ENCODE measurements at regions not wholly inside any gene's neighbourhood (a gene's known extent, or its start where the extent isn't known, plus 50 kb on each side); places are given as distances from the start of the nearest gene placed in this dataset.

GRCh38 chr4:128349921-128350320 lies 62.3 kb upstream of the PGRMC2 start:
- ATAC-seq: no peak

GRCh38 chr4:128347930-128348660 lies 60.5 kb upstream of the PGRMC2 start:
- Histone ChIP-seq H3K4me1 (peaks cover 0 to 13% (median 6%) of the 10 kb centered on the region in 9 donors), H3K27ac (peak overlapping the region in 2 of 10 donors; percentile 5 to 25), H3K27me3 (no peaks in the 10 kb centered on the region), H3K4me3 (no peak overlapping the region), H3K9me3 (no peaks in the 10 kb centered on the region), H3K36me3 (no peaks in the 10 kb centered on the region)
- WGBS, 2 donors: 35 to 50% methylated on average over 4 of the region's 4 CpGs
- TF ChIP-seq CTCF (IDR thresholded peaks at IDR 0.05): no peak
- ATAC-seq (peak in 1 of 8 donors; percentile 58), DNase-seq (no peak)
- intact Hi-C loops (cut with DNase I): no loop called here

More at GRCh38 chr4:128349921-128350320, 62.3 kb upstream of the PGRMC2 start:
- Histone ChIP-seq H3K27ac (no peak overlapping the region), H3K4me1 (peaks cover 0 to 25% (median 15%) of the 10 kb centered on the region in 9 donors), H3K27me3 (no peaks in the 10 kb centered on the region), H3K36me3 (no peaks in the 10 kb centered on the region), H3K9me3 (no peaks in the 10 kb centered on the region), H3K4me3 (no peak overlapping the region)
- intact Hi-C loops (cut with DNase I): loop anchor here in 1 of 10 donors (5.0 kb wide), 1 partner anchor 43 kb away; no protein-coding TSS in a partner anchor
- no peak for DNase-seq
- no peak for TF ChIP-seq CTCF (IDR thresholded peaks at IDR 0.05)
- WGBS, 2 donors: 87 to 95% methylated on average over 4 of the region's 4 CpGs

- H3K36me3 ChIP-seq: no peaks in the 10 kb centered on the region
- 73% methylated on average over 4 of the region's 4 CpGs for WGBS, 2 donors
- intact Hi-C loops (cut with DNase I): no loop called here
- TF ChIP-seq CTCF (IDR thresholded peaks at IDR 0.05): no peak
- H3K9me3 ChIP-seq: no peaks in the 10 kb centered on the region
- H3K27ac ChIP-seq: no peak overlapping the region
- no peak overlapping the region for H3K4me3 ChIP-seq
- peaks cover 0 to 13% (median 6%) of the 10 kb centered on the region in 9 donors for H3K4me1 ChIP-seq
- no peaks in the 10 kb centered on the region for H3K27me3 ChIP-seq
- peak in 1 of 8 donors; percentile 27 for ATAC-seq
- no peak for DNase-seq
These were observed 59.7 kb upstream of the PGRMC2 start for GRCh38 chr4:128347175-128347868.

- no peak for DNase-seq
- Histone ChIP-seq H3K36me3 (no peaks in the 10 kb centered on the region), H3K27me3 (no peaks in the 10 kb centered on the region), H3K27ac (no peak overlapping the region), H3K4me3 (no peak overlapping the region), H3K9me3 (no peaks in the 10 kb centered on the region), H3K4me1 (peaks cover 0 to 13% (median 6%) of the 10 kb centered on the region in 9 donors)
- intact Hi-C loops (cut with DNase I): no loop called here
- WGBS, 2 donors: 83 to 94% methylated on average over 3 of the region's 3 CpGs
- no peak for TF ChIP-seq CTCF (IDR thresholded peaks at IDR 0.05)
- no peak for ATAC-seq
These were observed 58.6 kb upstream of the PGRMC2 start for GRCh38 chr4:128346054-128346716.

Measured in heart right ventricle (tissue), 16 donors.